Mesenchymal stem cell (in vitro differentiated cells and primary cell): ENCODE measurements at regions not wholly inside any gene's neighbourhood (a gene's known extent, or its start where the extent isn't known, plus 50 kb on each side); places are given as distances from the start of the nearest gene placed in this dataset.

Source experiments
- DNase-seq: peaks from one replicate; pipeline ENCODE4 v3.0.0-alpha.2; 2013
- H2AFZ ChIP-seq: one replicate; pipeline ENCODE4 v1.6.1; 2013; ENCODE audit warnings: low read depth, mild to moderate bottlenecking, control low read depth, inconsistent platforms, low read length, moderate library complexity
- H2AK5ac ChIP-seq: 2 replicates; pipeline ENCODE4 v1.6.1; 2013; ENCODE audit warnings: low read length, moderate library complexity, mild to moderate bottlenecking, inconsistent platforms; ENCODE audit not compliant: severe bottlenecking
- H2BK120ac ChIP-seq: one replicate; pipeline ENCODE4 v1.6.1; 2013; ENCODE audit warnings: low read depth, mild to moderate bottlenecking, inconsistent platforms, low read length, moderate library complexity
- H2BK12ac ChIP-seq, 2 experiments: one replicate each; pipeline ENCODE4 v1.6.1; 2013; ENCODE audit warnings: inconsistent platforms in 2 of 2, low read length in 2 of 2, mild to moderate bottlenecking in 2 of 2, moderate library complexity in 2 of 2, control low read depth in 1 of 2
- H2BK15ac ChIP-seq: one replicate; pipeline ENCODE4 v1.6.1; 2013; ENCODE audit warnings: mild to moderate bottlenecking, low read depth, inconsistent platforms; ENCODE audit not compliant: poor library complexity, severe bottlenecking
- H2BK5ac ChIP-seq: 2 replicates; pipeline ENCODE4 v1.6.1; 2013; ENCODE audit warnings: low read depth, mild to moderate bottlenecking, low read length, control low read depth, inconsistent platforms; ENCODE audit not compliant: poor library complexity, severe bottlenecking
- H3K14ac ChIP-seq, 2 experiments: one replicate each; pipeline ENCODE4 v1.6.1; 2013; ENCODE audit warnings: inconsistent platforms in 2 of 2, low read length in 2 of 2, control low read depth in 1 of 2, mild to moderate bottlenecking in 1 of 2, moderate library complexity in 1 of 2
- H3K18ac ChIP-seq, 2 experiments: one replicate each; pipeline ENCODE4 v1.6.1; 2013; ENCODE audit warnings: inconsistent platforms in 2 of 2, low read length in 2 of 2, control low read depth in 1 of 2, low read depth in 1 of 2, mild to moderate bottlenecking in 1 of 2
- H3K23ac ChIP-seq, 2 experiments: one replicate each; pipeline ENCODE4 v1.6.1; 2013; ENCODE audit warnings: inconsistent platforms in 2 of 2, low read length in 2 of 2, mild to moderate bottlenecking in 2 of 2, moderate library complexity in 2 of 2, control low read depth in 1 of 2
- H3K27ac ChIP-seq: 2 replicates; pipeline ENCODE4 v1.5.1; 2013; ENCODE audit warnings: mild to moderate bottlenecking, moderate library complexity, low read length, control low read depth, inconsistent platforms; ENCODE audit not compliant: poor library complexity, severe bottlenecking
- H3K27me3 ChIP-seq, 2 experiments: 2 replicates each; pipeline versions ENCODE4 v1.6.1 to v1.7.0; 2013; ENCODE audit warnings: low read length in 2 of 2, mild to moderate bottlenecking in 2 of 2, moderate library complexity in 2 of 2, control low read depth in 1 of 2, inconsistent platforms in 1 of 2; ENCODE audit not compliant: control insufficient read depth in 1 of 2, insufficient read depth in 1 of 2
- H3K36me3 ChIP-seq, 2 experiments: 2 replicates each; pipeline versions ENCODE4 v1.6.1 to v1.7.0; 2013; ENCODE audit warnings: low read length in 2 of 2, control low read depth in 1 of 2, inconsistent platforms in 1 of 2, low read depth in 1 of 2, mild to moderate bottlenecking in 1 of 2; ENCODE audit not compliant: insufficient read depth in 2 of 2, control insufficient read depth in 1 of 2
- H3K4ac ChIP-seq, 2 experiments: one replicate each; pipeline ENCODE4 v1.6.1; 2013; ENCODE audit warnings: inconsistent platforms in 2 of 2, low read length in 2 of 2, mild to moderate bottlenecking in 2 of 2, moderate library complexity in 2 of 2, control low read depth in 1 of 2, low read depth in 1 of 2
- H3K4me1 ChIP-seq: 2 replicates; pipeline ENCODE4 v1.6.1; 2013; ENCODE audit warnings: low read depth, low read length, control low read depth; ENCODE audit not compliant: control insufficient read depth, insufficient read depth
- H3K4me2 ChIP-seq: 2 replicates; pipeline ENCODE4 v1.6.1; 2013; ENCODE audit warnings: low read length, mild to moderate bottlenecking, inconsistent platforms; ENCODE audit not compliant: poor library complexity, severe bottlenecking
- H3K4me3 ChIP-seq, 2 experiments: 2 replicates each; pipeline versions ENCODE4 v1.5.1 to v1.7.0; 2013; ENCODE audit warnings: low read length in 2 of 2, mild to moderate bottlenecking in 2 of 2, control low read depth in 1 of 2, low read depth in 1 of 2; ENCODE audit not compliant: insufficient read depth in 1 of 2
- H3K79me1 ChIP-seq: replicated peaks from 2 replicates; pipeline ENCODE4 v1.6.1; 2013; ENCODE audit warnings: mild to moderate bottlenecking, control low read depth, low read length, inconsistent platforms; ENCODE audit not compliant: poor library complexity, severe bottlenecking
- H3K9ac ChIP-seq: 2 replicates; pipeline ENCODE4 v1.7.0; 2013; ENCODE audit warnings: mild to moderate bottlenecking, low read length, moderate library complexity
- H3K9me3 ChIP-seq: 2 replicates; pipeline ENCODE4 v1.7.0; 2013; ENCODE audit warnings: mild to moderate bottlenecking, low read length; ENCODE audit not compliant: control insufficient read depth
- H4K8ac ChIP-seq: one replicate; pipeline ENCODE4 v1.6.1; 2013; ENCODE audit warnings: inconsistent platforms, mild to moderate bottlenecking, low read length, moderate library complexity
- H4K91ac ChIP-seq: one replicate; pipeline ENCODE4 v1.6.1; 2013; ENCODE audit warnings: mild to moderate bottlenecking, low read length, inconsistent platforms
- WGBS: methylation state at CpG from one replicate; pipeline ENCODE4 v1.1.7; 2013; ENCODE audit warnings: mixed read lengths; 5-methylcytosine and 5-hydroxymethylcytosine counted together

DNA sequence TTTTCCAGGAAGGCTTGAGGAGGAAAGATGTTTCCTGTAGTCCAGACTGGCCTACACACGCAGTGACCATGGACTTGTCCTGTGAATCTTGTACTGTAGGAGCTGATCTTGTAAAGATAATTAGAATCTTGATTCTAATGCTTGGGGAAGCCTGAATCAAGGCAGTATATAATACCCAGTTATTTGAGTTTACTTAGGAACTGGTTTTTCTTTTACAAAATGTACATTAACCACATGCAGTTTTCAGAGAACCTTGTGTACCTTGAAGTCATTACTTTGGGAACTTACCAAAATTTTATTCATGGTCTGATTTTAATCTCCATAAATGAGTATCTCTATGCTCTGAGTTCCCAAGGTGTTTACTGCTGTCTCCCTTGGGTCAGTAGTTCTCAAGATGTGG lies 439.9 kb upstream of the AZI2 start:
- H2BK15ac ChIP-seq: no peak overlapping the region
- no peak overlapping the region for H2AK5ac ChIP-seq
- no peak for DNase-seq
- H3K4me3 ChIP-seq: no peak overlapping the region
- H2BK120ac ChIP-seq: no peak overlapping the region
- no peak overlapping the region for H4K91ac ChIP-seq
- H3K23ac ChIP-seq: no peak overlapping the region
- H3K4me1 ChIP-seq: no peaks in the 10 kb centered on the region
- H3K79me1 ChIP-seq: no peaks in the 10 kb centered on the region
- H3K27ac ChIP-seq: no peak overlapping the region
- no peak overlapping the region for H3K4ac ChIP-seq
- H2AFZ ChIP-seq: no peak overlapping the region
- H2BK5ac ChIP-seq: no peak overlapping the region
- H3K27me3 ChIP-seq: no peaks in the 10 kb centered on the region
- H3K9me3 ChIP-seq: no peaks in the 10 kb centered on the region
- H3K36me3 ChIP-seq: no peaks in the 10 kb centered on the region
- WGBS: 85% methylated on average over 1 of the region's 1 CpG
- no peak overlapping the region for H2BK12ac ChIP-seq
- no peak overlapping the region for H3K4me2 ChIP-seq
- H3K18ac ChIP-seq: no peak overlapping the region
- no peak overlapping the region for H3K14ac ChIP-seq
- H3K9ac ChIP-seq: no peak overlapping the region
- H4K8ac ChIP-seq: no peak overlapping the region

DNA sequence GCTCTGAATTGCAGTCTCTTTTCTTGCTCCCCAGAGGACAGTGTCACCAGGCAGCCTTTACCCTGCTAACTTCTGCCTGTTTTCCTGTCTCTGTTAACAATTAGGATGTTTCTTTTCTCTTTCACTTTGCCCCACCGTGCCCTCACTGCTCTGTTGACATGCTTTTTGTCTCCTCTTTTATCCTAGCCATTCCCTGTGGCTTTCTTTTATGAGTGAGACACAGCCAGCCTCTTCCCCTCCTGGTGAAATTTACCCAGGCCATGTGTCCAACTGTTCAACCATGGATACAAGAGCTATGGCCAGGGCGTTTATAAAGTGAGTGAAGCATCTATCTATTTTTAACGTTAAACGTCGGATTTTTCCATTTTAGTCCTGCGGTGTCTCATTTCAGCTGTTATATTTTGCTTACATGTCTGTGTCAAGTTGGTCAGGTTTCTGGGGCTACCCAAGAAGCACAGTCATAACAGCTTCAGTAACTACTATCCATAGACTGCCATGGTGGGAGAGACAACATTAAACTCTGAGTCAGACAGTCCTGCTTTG lies 443.2 kb upstream of the AZI2 start:
- 79% methylated on average over 6 of the region's 6 CpGs for WGBS
- no peak overlapping the region for H3K14ac ChIP-seq
- H3K23ac ChIP-seq: no peak overlapping the region
- no peak overlapping the region for H2BK5ac ChIP-seq
- no peak overlapping the region for H2BK12ac ChIP-seq
- H2AFZ ChIP-seq: no peak overlapping the region
- peak overlapping the region; percentile 7 for H3K4me2 ChIP-seq
- no peak overlapping the region for H2AK5ac ChIP-seq
- no peak overlapping the region for H2BK120ac ChIP-seq
- DNase-seq: peak; percentile 2
- no peaks in the 10 kb centered on the region for H3K4me1 ChIP-seq
- no peaks in the 10 kb centered on the region for H3K27me3 ChIP-seq
- no peak overlapping the region for H3K27ac ChIP-seq
- H3K36me3 ChIP-seq: no peaks in the 10 kb centered on the region
- H2BK15ac ChIP-seq: no peak overlapping the region
- H3K4me3 ChIP-seq: no peak overlapping the region
- H3K79me1 ChIP-seq: no peaks in the 10 kb centered on the region
- no peak overlapping the region for H3K9ac ChIP-seq
- no peak overlapping the region for H3K4ac ChIP-seq
- no peaks in the 10 kb centered on the region for H3K9me3 ChIP-seq
- H4K8ac ChIP-seq: no peak overlapping the region
- no peak overlapping the region for H4K91ac ChIP-seq
- H3K18ac ChIP-seq: no peak overlapping the region

DNA sequence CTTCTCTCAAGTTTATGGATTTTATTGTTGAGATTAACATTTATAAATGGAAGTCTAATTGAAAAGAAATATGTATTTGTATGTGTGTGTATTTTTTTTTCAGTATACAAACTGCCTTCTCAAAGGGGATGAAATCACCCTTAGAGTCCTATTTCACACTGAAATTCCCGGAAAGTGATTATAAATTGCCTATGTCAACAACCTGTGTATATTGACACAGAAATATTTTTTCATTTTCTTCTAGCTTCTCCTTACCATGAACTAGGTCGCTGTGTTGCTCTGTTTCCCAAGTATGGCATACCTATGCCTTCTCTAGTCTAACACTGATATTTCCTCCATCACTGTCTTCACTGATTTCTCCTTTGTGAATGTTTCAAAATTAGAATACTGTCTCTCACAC lies 444.0 kb upstream of the AZI2 start:
- Histone ChIP-seq H3K4me2 (no peak overlapping the region), H2BK5ac (no peak overlapping the region), H3K4me1 (no peaks in the 10 kb centered on the region), H3K18ac (no peak overlapping the region), H3K9ac (no peak overlapping the region), H3K27ac (no peak overlapping the region), H2BK12ac (no peak overlapping the region), H3K79me1 (no peaks in the 10 kb centered on the region), H3K9me3 (no peaks in the 10 kb centered on the region), H3K27me3 (no peaks in the 10 kb centered on the region), H2AFZ (no peak overlapping the region), H2AK5ac (no peak overlapping the region), H4K91ac (no peak overlapping the region), H3K23ac (no peak overlapping the region), H3K4ac (no peak overlapping the region), H3K14ac (no peak overlapping the region), H2BK15ac (no peak overlapping the region), H3K36me3 (no peaks in the 10 kb centered on the region), H2BK120ac (no peak overlapping the region), H4K8ac (no peak overlapping the region), H3K4me3 (no peak overlapping the region)
- no peak for DNase-seq
- WGBS: 88% methylated on average over 2 of the region's 2 CpGs

DNA sequence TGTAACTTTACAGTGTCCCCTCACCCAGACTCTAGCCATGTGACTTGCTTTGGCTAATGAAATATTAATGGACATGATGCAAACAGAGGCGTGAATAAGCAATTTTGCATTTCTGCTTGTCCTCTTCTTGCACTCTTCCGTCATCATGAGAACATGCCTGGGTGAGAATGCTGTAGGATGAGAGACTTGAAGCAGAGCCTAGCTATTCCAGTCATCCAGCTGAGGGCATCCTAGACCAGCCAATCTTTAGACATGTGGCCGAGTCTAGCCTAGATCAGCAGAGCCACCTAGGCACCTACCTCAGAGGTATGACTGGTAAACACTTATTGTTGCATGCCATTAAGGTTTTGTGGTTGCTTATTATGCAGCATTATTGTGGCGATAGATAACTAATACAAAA lies 450.5 kb upstream of the AZI2 start:
- no peaks in the 10 kb centered on the region for H3K9me3 ChIP-seq
- no peaks in the 10 kb centered on the region for H3K79me1 ChIP-seq
- 97% methylated on average over 2 of the region's 4 CpGs for WGBS
- no peaks in the 10 kb centered on the region for H3K4me1 ChIP-seq
- DNase-seq: no peak
- no peak overlapping the region for H2BK5ac ChIP-seq
- no peak overlapping the region for H2AK5ac ChIP-seq
- H3K4me2 ChIP-seq: no peak overlapping the region
- no peak overlapping the region for H3K14ac ChIP-seq
- H2BK120ac ChIP-seq: no peak overlapping the region
- no peak overlapping the region for H4K91ac ChIP-seq
- no peak overlapping the region for H3K9ac ChIP-seq
- no peak overlapping the region for H2AFZ ChIP-seq
- no peak overlapping the region for H3K4me3 ChIP-seq
- no peak overlapping the region for H3K18ac ChIP-seq
- no peak overlapping the region for H2BK15ac ChIP-seq
- no peak overlapping the region for H3K27ac ChIP-seq
- no peaks in the 10 kb centered on the region for H3K36me3 ChIP-seq
- H2BK12ac ChIP-seq: no peak overlapping the region
- no peak overlapping the region for H3K4ac ChIP-seq
- no peak overlapping the region for H3K23ac ChIP-seq
- no peak overlapping the region for H4K8ac ChIP-seq
- no peaks in the 10 kb centered on the region for H3K27me3 ChIP-seq
